ENCODE measurements at regions not wholly inside any gene's neighbourhood (a gene's known extent, or its start where the extent isn't known, plus 50 kb on each side); places are given as distances from the start of the nearest gene placed in this dataset.

DNA sequence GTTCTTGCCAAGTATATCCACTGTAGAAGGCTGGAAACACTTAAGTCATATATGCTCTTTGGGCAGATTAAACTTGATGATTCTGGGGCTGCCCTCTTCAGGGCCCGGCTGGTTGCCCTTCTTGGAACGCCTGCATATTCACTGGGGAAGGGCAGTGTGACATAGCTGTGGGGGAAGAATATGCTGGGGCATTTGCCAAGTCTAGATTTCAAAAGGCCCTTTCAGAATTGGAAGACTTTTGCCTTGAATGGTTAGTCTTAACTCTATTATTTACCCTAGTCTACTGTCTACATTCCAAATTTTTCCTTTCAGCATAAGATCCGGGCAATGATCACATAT, 161.2 kb upstream of the PITX1 start (continued):
- no peak for TF ChIP-seq ZNF253 (CRISPR knock-in tag; IDR thresholded peaks at IDR 0.05; ENCODE audit: borderline replicate concordance)
- no peak for TF ChIP-seq IKZF4 (CRISPR knock-in tag; IDR thresholded peaks at IDR 0.05; ENCODE audit: borderline replicate concordance, low read depth, not compliant biosample characterization)
- no peak for TF ChIP-seq RFX3 (CRISPR knock-in tag; IDR thresholded peaks at IDR 0.05)
- no peak for TF ChIP-seq PHF21A (CRISPR knock-in tag; IDR thresholded peaks at IDR 0.05)
- no peak for TF ChIP-seq MTF1 (CRISPR knock-in tag; IDR thresholded peaks at IDR 0.05)
- TF ChIP-seq, protein P1, sequence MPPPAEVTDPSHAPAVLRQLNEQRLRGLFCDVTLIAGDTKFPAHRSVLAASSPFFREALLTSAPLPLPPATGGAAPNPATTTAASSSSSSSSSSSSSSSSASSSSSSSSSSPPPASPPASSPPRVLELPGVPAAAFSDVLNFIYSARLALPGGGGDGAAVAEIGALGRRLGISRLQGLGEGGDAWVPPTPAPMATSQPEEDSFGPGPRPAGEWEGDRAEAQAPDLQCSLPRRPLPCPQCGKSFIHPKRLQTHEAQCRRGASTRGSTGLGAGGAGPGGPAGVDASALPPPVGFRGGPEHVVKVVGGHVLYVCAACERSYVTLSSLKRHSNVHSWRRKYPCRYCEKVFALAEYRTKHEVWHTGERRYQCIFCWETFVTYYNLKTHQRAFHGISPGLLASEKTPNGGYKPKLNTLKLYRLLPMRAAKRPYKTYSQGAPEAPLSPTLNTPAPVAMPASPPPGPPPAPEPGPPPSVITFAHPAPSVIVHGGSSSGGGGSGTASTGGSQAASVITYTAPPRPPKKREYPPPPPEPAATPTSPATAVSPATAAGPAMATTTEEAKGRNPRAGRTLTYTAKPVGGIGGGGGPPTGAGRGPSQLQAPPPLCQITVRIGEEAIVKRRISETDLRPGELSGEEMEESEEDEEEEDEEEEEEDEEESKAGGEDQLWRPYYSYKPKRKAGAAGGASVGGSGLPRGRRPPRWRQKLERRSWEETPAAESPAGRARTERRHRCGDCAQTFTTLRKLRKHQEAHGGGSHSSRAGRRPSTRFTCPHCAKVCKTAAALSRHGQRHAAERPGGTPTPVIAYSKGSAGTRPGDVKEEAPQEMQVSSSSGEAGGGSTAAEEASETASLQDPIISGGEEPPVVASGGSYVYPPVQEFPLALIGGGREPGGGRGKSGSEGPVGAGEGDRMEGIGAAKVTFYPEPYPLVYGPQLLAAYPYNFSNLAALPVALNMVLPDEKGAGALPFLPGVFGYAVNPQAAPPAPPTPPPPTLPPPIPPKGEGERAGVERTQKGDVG (CRISPR knock-in tag; IDR thresholded peaks at IDR 0.05; ENCODE audit: borderline replicate concordance) = no peak
- no peak for TF ChIP-seq ZBTB21 (CRISPR knock-in tag; IDR thresholded peaks at IDR 0.05)
- TF ChIP-seq, protein P2, sequence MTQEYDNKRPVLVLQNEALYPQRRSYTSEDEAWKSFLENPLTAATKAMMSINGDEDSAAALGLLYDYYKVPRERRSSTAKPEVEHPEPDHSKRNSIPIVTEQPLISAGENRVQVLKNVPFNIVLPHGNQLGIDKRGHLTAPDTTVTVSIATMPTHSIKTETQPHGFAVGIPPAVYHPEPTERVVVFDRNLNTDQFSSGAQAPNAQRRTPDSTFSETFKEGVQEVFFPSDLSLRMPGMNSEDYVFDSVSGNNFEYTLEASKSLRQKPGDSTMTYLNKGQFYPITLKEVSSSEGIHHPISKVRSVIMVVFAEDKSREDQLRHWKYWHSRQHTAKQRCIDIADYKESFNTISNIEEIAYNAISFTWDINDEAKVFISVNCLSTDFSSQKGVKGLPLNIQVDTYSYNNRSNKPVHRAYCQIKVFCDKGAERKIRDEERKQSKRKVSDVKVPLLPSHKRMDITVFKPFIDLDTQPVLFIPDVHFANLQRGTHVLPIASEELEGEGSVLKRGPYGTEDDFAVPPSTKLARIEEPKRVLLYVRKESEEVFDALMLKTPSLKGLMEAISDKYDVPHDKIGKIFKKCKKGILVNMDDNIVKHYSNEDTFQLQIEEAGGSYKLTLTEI (CRISPR knock-in tag; conservative IDR thresholded peaks at IDR 0.05) = no peak

Data from HepG2 (cell line).